ENCODE measurements at regions not wholly inside any gene's neighbourhood (a gene's known extent, or its start where the extent isn't known, plus 50 kb on each side); places are given as distances from the start of the nearest gene placed in this dataset.
"Not testable (repeated sequence)": the region's sequence is repeated elsewhere in the genome, so short reads cannot be mapped to it uniquely, and the experiment has no call there.

GRCh38 chr10:118965645-118966044 lies 63.9 kb upstream of the NANOS1 start:
- no peak for DNase-seq (ENCODE audit: low spot score)

GRCh38 chr10:118966076-118966849 lies 63.3 kb upstream of the NANOS1 start:
- DNase-seq (ENCODE audit: low spot score): peak; percentile 38

GRCh38 chr10:118966850-118967125 lies 62.7 kb upstream of the NANOS1 start:
- DNase-seq (ENCODE audit: low spot score): no peak

- no peak for DNase-seq (ENCODE audit: low spot score)
Measured at GRCh38 chr10:118967160-118967559, 62.4 kb upstream of the NANOS1 start.

- DNase-seq (ENCODE audit: low spot score): no peak
Measured at GRCh38 chr10:118968060-118968459, 61.5 kb upstream of the NANOS1 start.

- DNase-seq (ENCODE audit: low spot score): no peak
Measured at GRCh38 chr10:118968482-118968881, 61.0 kb upstream of the NANOS1 start.

GRCh38 chr10:118969014-118969413 lies 60.5 kb upstream of the NANOS1 start:
- DNase-seq (ENCODE audit: low spot score): no peak

- no peak for DNase-seq (ENCODE audit: low spot score)
Measured at GRCh38 chr10:118970770-118971169, 58.7 kb upstream of the NANOS1 start.

DNA sequence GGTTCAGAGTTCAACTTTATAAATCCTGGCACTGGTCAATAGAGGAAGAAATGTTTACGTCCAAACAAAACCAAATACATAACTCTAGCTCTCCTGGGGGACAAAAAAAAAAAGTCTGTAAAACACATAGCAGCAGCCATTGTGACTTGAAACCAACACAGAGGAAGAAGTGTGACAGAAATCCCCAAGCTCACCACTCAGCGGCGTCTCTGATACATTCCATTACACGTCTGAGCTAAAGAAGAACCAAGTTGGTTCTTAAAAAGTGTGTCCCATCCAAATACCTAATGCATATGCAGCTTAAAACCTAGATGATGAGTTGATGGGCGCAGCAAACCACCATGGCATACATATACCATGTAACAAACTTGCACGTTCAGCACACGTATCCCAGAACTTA lies 58.3 kb upstream of the NANOS1 start:
- DNase-seq (ENCODE audit: low spot score): no peak

GRCh38 chr10:118971876-118972275 lies 57.6 kb upstream of the NANOS1 start:
- DNase-seq (ENCODE audit: low spot score): no peak

DNA sequence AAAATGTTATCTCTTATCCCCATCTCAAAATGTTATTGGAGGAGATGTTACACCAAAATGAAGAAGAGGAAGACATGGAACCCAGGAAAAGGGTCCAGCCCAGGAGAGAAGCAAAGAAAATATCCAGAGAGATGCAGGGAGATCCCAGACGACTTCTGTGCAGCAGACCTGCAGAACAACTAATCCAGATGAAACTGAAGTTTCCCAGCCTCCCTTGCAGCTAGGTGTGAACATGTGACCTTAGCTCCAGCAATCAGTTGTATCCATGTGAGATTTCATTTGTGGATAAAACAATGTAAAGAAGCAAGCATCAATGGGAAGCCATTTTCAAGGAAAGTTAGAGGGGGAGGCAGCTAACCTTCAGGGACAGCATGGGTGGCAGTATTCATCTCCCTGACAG lies 55.8 kb upstream of the NANOS1 start:
- DNase-seq (ENCODE audit: low spot score): no peak

- DNase-seq (ENCODE audit: low spot score): no peak
Measured at GRCh38 chr10:118974951-118975350, 54.6 kb upstream of the NANOS1 start.

GRCh38 chr10:118976219-118976618 lies 53.3 kb upstream of the NANOS1 start:
- DNase-seq (ENCODE audit: low spot score): not testable (repeated sequence)

DNA sequence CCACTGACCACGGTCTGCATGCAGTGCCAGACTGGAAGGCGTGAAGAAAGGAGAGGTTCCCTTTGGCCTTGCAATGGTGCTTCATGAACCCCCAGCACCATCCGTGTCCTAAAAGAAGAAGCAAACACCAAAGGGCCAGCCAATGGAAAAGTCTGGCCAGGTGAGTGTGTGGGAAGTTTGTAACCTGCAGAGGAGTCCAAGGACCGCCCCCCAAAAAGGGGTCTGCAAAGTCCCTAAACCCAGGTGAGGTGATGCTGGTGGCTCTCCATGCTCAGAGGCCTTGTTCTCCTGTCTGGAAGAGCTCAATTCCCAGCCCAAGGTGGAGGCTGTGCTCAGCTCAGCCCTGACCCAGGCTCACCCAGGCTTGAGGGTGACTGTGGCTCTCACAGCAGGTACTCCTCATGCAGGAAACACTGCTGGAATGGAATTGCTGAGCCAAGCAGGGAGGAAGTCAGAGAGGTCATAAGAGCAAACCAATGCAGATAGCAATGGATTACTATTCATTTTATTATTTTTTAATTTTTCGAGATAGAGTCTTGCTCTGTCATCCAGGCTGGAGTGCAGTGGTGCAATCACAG lies 52.4 kb upstream of the NANOS1 start:
- no peak for DNase-seq (ENCODE audit: low spot score)

- no peak for DNase-seq (ENCODE audit: low spot score)
Measured at GRCh38 chr10:118977835-118978234, 51.7 kb upstream of the NANOS1 start.

GRCh38 chr10:118978316-118978997 lies 51.1 kb upstream of the NANOS1 start:
- no peak for DNase-seq (ENCODE audit: low spot score)

DNA sequence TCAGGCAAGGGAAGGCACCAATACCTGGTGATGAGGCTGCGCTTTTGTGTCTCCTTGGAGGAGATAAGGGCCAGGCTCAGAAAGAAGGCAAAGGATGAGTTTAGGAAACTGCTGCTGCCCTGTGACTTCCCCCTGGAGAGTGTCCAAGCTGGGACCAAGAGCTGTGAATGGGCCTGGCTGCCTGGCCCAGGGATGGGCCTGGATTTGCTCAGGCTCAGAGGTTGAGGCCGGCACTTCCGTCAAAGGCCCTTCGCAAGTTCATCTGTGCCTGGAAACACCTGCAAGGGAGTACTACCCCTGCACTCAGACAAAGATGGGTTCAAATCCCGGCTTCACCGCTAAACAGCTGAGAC lies 50.5 kb upstream of the NANOS1 start:
- DNase-seq (ENCODE audit: low spot score): no peak

GRCh38 chr10:118979661-118980060 lies 49.9 kb upstream of the NANOS1 start:
- no peak for DNase-seq (ENCODE audit: low spot score)
